OCI-LY3 (cell line): ENCODE measurements at regions not wholly inside any gene's neighbourhood (a gene's known extent, or its start where the extent isn't known, plus 50 kb on each side); places are given as distances from the start of the nearest gene placed in this dataset.

ENCODE experiments used
- CTCF ChIP-seq: fragments of 200-600, 300-600 bp; sonication (generic); IDR thresholded peaks from 2 replicates; pipeline ENCODE4 v1.5.1; 2014; ENCODE audit warnings: antibody characterized with exemption, low read length, low read depth
- EZH2phosphoT487 ChIP-seq: fragments of 200-600 bp; shearing (Covaris generic); IDR thresholded peaks from 2 replicates; pipeline ENCODE4 v1.6.1; 2018; ENCODE audit warnings: antibody characterized with exemption, mixed run types, low read depth

- no peak for TF ChIP-seq CTCF
- TF ChIP-seq EZH2phosphoT487 = no peak
Observed at GRCh38 chr3:14254812-14255702, 76.4 kb downstream of the LSM3 start.
